Peyer's patch (tissue), 4 donors: ENCODE measurements at regions not wholly inside any gene's neighbourhood (a gene's known extent, or its start where the extent isn't known, plus 50 kb on each side); places are given as distances from the start of the nearest gene placed in this dataset.
A peak's percentile ranks its signal among the peaks of the same experiment; 100 is the strongest.

Source experiments
- DNase-seq, 3 donors: peaks; one replicate each; pipeline ENCODE4 v3.0.0-alpha.2; 2017 to 2019
- H3K27ac ChIP-seq, 4 donors: fragments of 200-600 bp; sonication (generic); one replicate each; pipeline ENCODE4 v1.5.1; 2016 to 2019
- H3K27me3 ChIP-seq, 2 donors: fragments of 200-600 bp; sonication (generic); one replicate each; pipeline ENCODE4 v1.5.1; 2019
- H3K36me3 ChIP-seq, 3 donors: fragments of 200-600 bp; sonication (generic); one replicate each; pipeline ENCODE4 v1.5.1; 2016 to 2019
- H3K4me1 ChIP-seq, 4 donors: fragments of 200-600 bp; sonication (generic); one replicate each; pipeline ENCODE4 v1.5.1; 2016 to 2019
- H3K4me3 ChIP-seq, 4 donors: fragments of 200-600 bp; sonication (generic); 1 replicate in 3 of 4; 2 replicates in 1 of 4; pipeline ENCODE4 v1.5.1; 2016 to 2019; ENCODE audit warnings: mild to moderate bottlenecking in 1 of 4
- H3K9me3 ChIP-seq, 4 donors: fragments of 200-600 bp; sonication (generic); one replicate each; pipeline ENCODE4 v1.5.1; 2016 to 2019; ENCODE audit warnings: mild to moderate bottlenecking in 1 of 4
- POLR2A ChIP-seq, 2 donors: fragments of 450-650 bp; IDR thresholded peaks; one replicate each; pipeline ENCODE4 v1.5.1; 2017; ENCODE audit warnings: antibody characterized with exemption in 2 of 2, mild to moderate bottlenecking in 2 of 2, moderate library complexity in 2 of 2
- TF ChIP-seq, protein P1 (sequence below), 6 experiments: fragments of 450-650 bp in 4 of 6; fragments of 200-600 bp in 2 of 6; sonication (generic) in 1 of 6; IDR thresholded peaks; one replicate each; pipeline ENCODE4 v1.5.1; 2017 to 2019; ENCODE audit warnings: antibody characterized with exemption in 6 of 6, mild to moderate bottlenecking in 3 of 6, moderate library complexity in 1 of 6

DNA sequence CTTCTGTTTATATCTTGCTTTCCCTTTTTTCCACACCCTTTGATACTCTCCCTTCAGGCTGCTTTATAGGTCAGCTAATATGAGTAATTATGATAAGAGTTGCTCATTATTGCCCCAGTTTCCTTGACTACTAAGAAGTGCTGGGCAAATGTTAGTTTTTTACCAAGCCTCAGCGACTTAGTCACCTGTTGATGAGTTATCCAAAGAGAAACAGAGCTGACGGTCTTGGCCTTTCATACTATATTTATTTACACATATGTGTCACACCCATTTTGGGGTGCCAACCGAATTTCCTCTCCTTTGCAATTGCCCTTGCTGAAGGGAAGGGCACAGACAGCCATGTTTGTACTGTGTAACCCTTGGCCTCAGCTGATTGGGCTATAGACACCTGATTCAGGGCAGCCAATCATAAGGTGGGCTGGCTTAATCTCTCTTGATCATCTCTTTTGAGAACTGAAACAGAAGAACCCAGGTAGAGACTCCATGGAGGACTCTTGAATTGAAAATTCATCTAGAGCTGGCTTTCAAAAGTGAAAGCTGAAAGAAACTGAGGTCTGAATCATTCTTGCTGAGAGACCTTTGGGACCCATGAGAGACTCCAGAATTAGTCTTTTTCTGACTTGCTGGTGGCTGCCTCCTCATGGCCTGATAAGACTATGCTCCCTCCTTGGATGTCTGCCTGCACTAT, 111.7 kb upstream of the RPS6KA3 start:
- TF ChIP-seq POLR2A (IDR thresholded peaks at IDR 0.05) = no peak
- H3K4me3 ChIP-seq = no peak overlapping the region
- H3K9me3 ChIP-seq = no peaks in the 10 kb centered on the region
- no peaks in the 10 kb centered on the region for H3K27me3 ChIP-seq
- peak in 1 of 3 donors; percentile 69 for DNase-seq
- peaks cover 0 to 8% (median 0%) of the 10 kb centered on the region in 4 donors for H3K4me1 ChIP-seq
- peak overlapping the region in 2 of 4 donors; percentile 45 to 57 for H3K27ac ChIP-seq
- H3K36me3 ChIP-seq = no peaks in the 10 kb centered on the region

- peak in 1 of 3 donors; percentile 58 for DNase-seq
- no peaks in the 10 kb centered on the region for H3K9me3 ChIP-seq
- no peaks in the 10 kb centered on the region for H3K36me3 ChIP-seq
- TF ChIP-seq POLR2A (IDR thresholded peaks at IDR 0.05) = no peak
- TF ChIP-seq, protein P1, sequence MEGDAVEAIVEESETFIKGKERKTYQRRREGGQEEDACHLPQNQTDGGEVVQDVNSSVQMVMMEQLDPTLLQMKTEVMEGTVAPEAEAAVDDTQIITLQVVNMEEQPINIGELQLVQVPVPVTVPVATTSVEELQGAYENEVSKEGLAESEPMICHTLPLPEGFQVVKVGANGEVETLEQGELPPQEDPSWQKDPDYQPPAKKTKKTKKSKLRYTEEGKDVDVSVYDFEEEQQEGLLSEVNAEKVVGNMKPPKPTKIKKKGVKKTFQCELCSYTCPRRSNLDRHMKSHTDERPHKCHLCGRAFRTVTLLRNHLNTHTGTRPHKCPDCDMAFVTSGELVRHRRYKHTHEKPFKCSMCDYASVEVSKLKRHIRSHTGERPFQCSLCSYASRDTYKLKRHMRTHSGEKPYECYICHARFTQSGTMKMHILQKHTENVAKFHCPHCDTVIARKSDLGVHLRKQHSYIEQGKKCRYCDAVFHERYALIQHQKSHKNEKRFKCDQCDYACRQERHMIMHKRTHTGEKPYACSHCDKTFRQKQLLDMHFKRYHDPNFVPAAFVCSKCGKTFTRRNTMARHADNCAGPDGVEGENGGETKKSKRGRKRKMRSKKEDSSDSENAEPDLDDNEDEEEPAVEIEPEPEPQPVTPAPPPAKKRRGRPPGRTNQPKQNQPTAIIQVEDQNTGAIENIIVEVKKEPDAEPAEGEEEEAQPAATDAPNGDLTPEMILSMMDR (IDR thresholded peaks at IDR 0.05) = no peak
- peak overlapping the region; percentile 32 to 51 (median 42) for H3K27ac ChIP-seq
- H3K27me3 ChIP-seq = no peaks in the 10 kb centered on the region
- peaks cover 0 to 8% (median 0%) of the 10 kb centered on the region in 4 donors for H3K4me1 ChIP-seq
- H3K4me3 ChIP-seq = no peak overlapping the region
Measured at GRCh38 chrX:20374900-20375438, 108.3 kb upstream of the RPS6KA3 start.

GRCh38 chrX:20374450-20374849, 107.7 kb upstream of the RPS6KA3 start:
- Histone ChIP-seq H3K9me3 (no peaks in the 10 kb centered on the region), H3K27ac (peak overlapping the region; percentile 32 to 51 (median 42))

GRCh38 chrX:20373063-20373462, 106.4 kb upstream of the RPS6KA3 start:
- no peak overlapping the region for H3K4me3 ChIP-seq
- H3K27ac ChIP-seq = no peak overlapping the region
- H3K4me1 ChIP-seq = peaks cover 0 to 8% (median 0%) of the 10 kb centered on the region in 4 donors
- H3K27me3 ChIP-seq = no peaks in the 10 kb centered on the region
- no peaks in the 10 kb centered on the region for H3K36me3 ChIP-seq
- TF ChIP-seq POLR2A (IDR thresholded peaks at IDR 0.05) = no peak
- no peak for DNase-seq
- no peaks in the 10 kb centered on the region for H3K9me3 ChIP-seq

More at GRCh38 chrX:20374450-20374849, 107.7 kb upstream of the RPS6KA3 start:
- Histone ChIP-seq H3K4me3 (no peak overlapping the region), H3K27me3 (no peaks in the 10 kb centered on the region), H3K4me1 (peaks cover 0 to 8% (median 0%) of the 10 kb centered on the region in 4 donors), H3K36me3 (no peaks in the 10 kb centered on the region)
- no peak for DNase-seq
- TF ChIP-seq, protein P1 (IDR thresholded peaks at IDR 0.05) = no peak
- no peak for TF ChIP-seq POLR2A (IDR thresholded peaks at IDR 0.05)

- no peaks in the 10 kb centered on the region for H3K27me3 ChIP-seq
- no peak for DNase-seq
- no peak overlapping the region for H3K27ac ChIP-seq
- no peaks in the 10 kb centered on the region for H3K36me3 ChIP-seq
- no peak overlapping the region for H3K4me3 ChIP-seq
- H3K9me3 ChIP-seq = no peaks in the 10 kb centered on the region
- H3K4me1 ChIP-seq = peaks cover 0 to 8% (median 0%) of the 10 kb centered on the region in 4 donors
- TF ChIP-seq, protein P1 (IDR thresholded peaks at IDR 0.05) = no peak
- TF ChIP-seq POLR2A (IDR thresholded peaks at IDR 0.05) = no peak
Measured at GRCh38 chrX:20372533-20372932, 105.8 kb upstream of the RPS6KA3 start.

DNA sequence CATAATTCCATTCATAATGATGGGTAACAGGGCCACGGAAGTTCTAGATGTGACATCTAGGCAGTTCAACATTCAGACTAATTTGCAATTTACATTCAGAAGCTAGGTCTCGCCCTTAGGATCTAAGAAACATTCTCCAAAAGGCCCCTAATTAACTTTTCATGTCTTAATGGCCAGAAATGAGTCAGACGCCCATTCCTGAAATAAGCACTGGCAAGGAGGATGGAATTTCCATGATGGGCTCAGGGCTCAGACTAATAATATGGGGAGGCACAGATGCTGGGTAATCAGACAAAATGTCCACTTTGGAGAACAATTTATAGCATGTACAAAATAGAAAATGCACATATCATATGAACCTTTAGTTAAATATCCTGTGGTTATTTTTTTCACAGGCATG, 102.8 kb upstream of the RPS6KA3 start:
- H3K4me1 ChIP-seq = peaks cover 0 to 7% (median 0%) of the 10 kb centered on the region in 4 donors
- H3K4me3 ChIP-seq = no peak overlapping the region
- TF ChIP-seq, protein P1 (IDR thresholded peaks at IDR 0.05) = no peak
- no peak for TF ChIP-seq POLR2A (IDR thresholded peaks at IDR 0.05)
- DNase-seq = no peak
- H3K27ac ChIP-seq = no peak overlapping the region
- H3K27me3 ChIP-seq = no peaks in the 10 kb centered on the region
- no peaks in the 10 kb centered on the region for H3K36me3 ChIP-seq
- no peaks in the 10 kb centered on the region for H3K9me3 ChIP-seq
